ENCODE measurements at regions not wholly inside any gene's neighbourhood (a gene's known extent, or its start where the extent isn't known, plus 50 kb on each side); places are given as distances from the start of the nearest gene placed in this dataset.

DNA sequence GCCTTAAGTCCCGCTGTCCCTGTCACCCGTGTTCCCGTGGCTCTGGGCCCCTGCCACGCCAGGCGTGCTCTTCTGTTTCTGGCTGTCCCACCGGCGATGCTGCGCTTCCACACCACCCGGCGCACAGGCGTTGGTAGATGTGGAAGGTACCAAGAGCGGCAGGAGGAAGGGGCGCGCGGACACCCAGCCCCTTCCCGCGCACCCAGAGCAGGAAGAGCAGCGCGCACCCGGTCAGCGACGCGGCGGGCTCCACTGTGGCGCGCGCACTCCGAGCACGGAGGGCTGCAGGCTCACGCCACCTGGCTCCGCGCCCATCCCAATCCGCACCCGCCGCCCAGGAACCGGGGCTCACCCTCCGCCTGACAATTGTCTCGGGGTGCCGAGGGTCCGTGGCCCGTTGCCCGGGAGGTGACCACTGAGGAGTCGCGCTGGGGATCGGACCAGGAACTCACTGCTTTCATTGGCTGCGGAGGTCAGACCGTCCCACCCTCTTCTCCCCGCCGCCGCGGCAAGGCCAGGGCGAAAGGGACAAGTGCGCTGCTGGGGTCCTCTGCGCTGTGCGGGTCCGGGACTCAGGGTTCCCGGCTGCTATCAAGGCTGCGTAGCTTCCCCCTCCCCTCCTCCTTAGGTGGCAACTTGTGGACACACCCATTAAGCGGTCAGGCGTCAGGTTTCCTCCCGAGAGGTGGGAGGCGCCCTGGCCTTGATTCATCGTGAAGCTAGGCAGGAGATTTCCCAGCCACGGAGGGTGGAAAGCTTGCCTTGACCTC is 121.6 kb upstream of the ZNF92 start (continued):
- TF ChIP-seq SP2 (IDR thresholded peaks at IDR 0.05; ENCODE audit: low read length): no peak
- TF ChIP-seq POLR2AphosphoS5 (IDR thresholded peaks at IDR 0.05; ENCODE audit: low read depth, low read length): no peak
- TF ChIP-seq CTCF (IDR thresholded peaks at IDR 0.05; ENCODE audit: control extremely low read depth in 1 of 3, insufficient read depth in 1 of 3, low read depth in 1 of 3, low read length in 3 of 3): no peak
- TF ChIP-seq SUZ12 (IDR thresholded peaks at IDR 0.05; ENCODE audit: low read length): no peak
- TF ChIP-seq SIRT6 (IDR thresholded peaks at IDR 0.05; ENCODE audit: low read length): no peak
- TF ChIP-seq CREB1 (IDR thresholded peaks at IDR 0.05): peak; percentile 13; the same call in 1 of the 2 replicates
- TF ChIP-seq MAX (IDR thresholded peaks at IDR 0.05): peak; percentile 48; the same call in 1 of the 2 replicates
- TF ChIP-seq JUND (IDR thresholded peaks at IDR 0.05; ENCODE audit: low read length): no peak
- no peak for TF ChIP-seq SRF (IDR thresholded peaks at IDR 0.05; ENCODE audit: low read depth, low read length)
- TF ChIP-seq USF2 (IDR thresholded peaks at IDR 0.05; ENCODE audit: low read length): no peak
- TF ChIP-seq SP4 (IDR thresholded peaks at IDR 0.05; ENCODE audit: low read length): no peak
